Glutamatergic neuron (in vitro differentiated cells): ENCODE measurements at regions not wholly inside any gene's neighbourhood (a gene's known extent, or its start where the extent isn't known, plus 50 kb on each side); places are given as distances from the start of the nearest gene placed in this dataset.

Experiments used
- DNase-seq: peaks from one replicate; pipeline ENCODE4 v3.0.0; 2022
- H3K27ac Mint-ChIP-seq: one replicate; pipeline ENCODE4 v1.8.0; 2020; ENCODE audit warnings: mild to moderate bottlenecking, mixed read lengths, inconsistent platforms; ENCODE audit not compliant: unreplicated experiment
- H3K27me3 Mint-ChIP-seq: one replicate; pipeline ENCODE4 v1.8.0; 2020; ENCODE audit warnings: mild to moderate bottlenecking, moderate library complexity, mixed read lengths, inconsistent platforms; ENCODE audit not compliant: unreplicated experiment
- H3K36me3 Mint-ChIP-seq: one replicate; pipeline ENCODE4 v1.8.0; 2020; ENCODE audit warnings: mild to moderate bottlenecking, mixed read lengths, inconsistent platforms; ENCODE audit not compliant: unreplicated experiment
- H3K4me1 Mint-ChIP-seq: one replicate; pipeline ENCODE4 v1.8.0; 2020; ENCODE audit warnings: mild to moderate bottlenecking, low read depth, mixed read lengths, inconsistent platforms; ENCODE audit not compliant: unreplicated experiment
- H3K4me3 Mint-ChIP-seq: one replicate; pipeline ENCODE4 v1.8.0; 2020; ENCODE audit warnings: mild to moderate bottlenecking, mixed read lengths, inconsistent platforms; ENCODE audit not compliant: unreplicated experiment
- H3K9me3 Mint-ChIP-seq: one replicate; pipeline ENCODE4 v1.8.0; 2020; ENCODE audit warnings: mild to moderate bottlenecking, moderate library complexity, mixed read lengths, inconsistent platforms; ENCODE audit not compliant: unreplicated experiment
- CTCF ChIP-seq: fragments of 200-600 bp; sonication (generic); IDR thresholded peaks from one replicate; pipeline ENCODE4 v1.5.0; 2021; ENCODE audit not compliant: partially characterized antibody, unreplicated experiment

- DNase-seq, result no peak
- H3K9me3 Mint-ChIP-seq, result no peaks in the 10 kb centered on the region
These were observed 147.6 kb upstream of the MPPED2 start for GRCh38 chr11:30733748-30734147.

GRCh38 chr11:30730011-30730410, 143.9 kb upstream of the MPPED2 start:
- H3K9me3 Mint-ChIP-seq, result no peaks in the 10 kb centered on the region
- no peaks in the 10 kb centered on the region for H3K27me3 Mint-ChIP-seq
- H3K36me3 Mint-ChIP-seq, result no peaks in the 10 kb centered on the region
- DNase-seq, result no peak
- H3K4me1 Mint-ChIP-seq, result no peaks in the 10 kb centered on the region
- no peak for TF ChIP-seq CTCF
- H3K27ac Mint-ChIP-seq, result no peak overlapping the region
- no peak overlapping the region for H3K4me3 Mint-ChIP-seq

More at GRCh38 chr11:30733748-30734147, 147.6 kb upstream of the MPPED2 start:
- TF ChIP-seq CTCF, result no peak
- no peaks in the 10 kb centered on the region for H3K4me1 Mint-ChIP-seq
- H3K27ac Mint-ChIP-seq, result no peak overlapping the region
- no peaks in the 10 kb centered on the region for H3K27me3 Mint-ChIP-seq
- H3K36me3 Mint-ChIP-seq, result no peaks in the 10 kb centered on the region
- H3K4me3 Mint-ChIP-seq, result no peak overlapping the region

- no peak overlapping the region for H3K27ac Mint-ChIP-seq
- H3K4me3 Mint-ChIP-seq, result no peak overlapping the region
- no peak for TF ChIP-seq CTCF
- no peaks in the 10 kb centered on the region for H3K27me3 Mint-ChIP-seq
- H3K36me3 Mint-ChIP-seq, result no peaks in the 10 kb centered on the region
- no peak for DNase-seq
- H3K9me3 Mint-ChIP-seq, result no peaks in the 10 kb centered on the region
- no peaks in the 10 kb centered on the region for H3K4me1 Mint-ChIP-seq
These were observed 143.1 kb upstream of the MPPED2 start for GRCh38 chr11:30729187-30729713.

DNA sequence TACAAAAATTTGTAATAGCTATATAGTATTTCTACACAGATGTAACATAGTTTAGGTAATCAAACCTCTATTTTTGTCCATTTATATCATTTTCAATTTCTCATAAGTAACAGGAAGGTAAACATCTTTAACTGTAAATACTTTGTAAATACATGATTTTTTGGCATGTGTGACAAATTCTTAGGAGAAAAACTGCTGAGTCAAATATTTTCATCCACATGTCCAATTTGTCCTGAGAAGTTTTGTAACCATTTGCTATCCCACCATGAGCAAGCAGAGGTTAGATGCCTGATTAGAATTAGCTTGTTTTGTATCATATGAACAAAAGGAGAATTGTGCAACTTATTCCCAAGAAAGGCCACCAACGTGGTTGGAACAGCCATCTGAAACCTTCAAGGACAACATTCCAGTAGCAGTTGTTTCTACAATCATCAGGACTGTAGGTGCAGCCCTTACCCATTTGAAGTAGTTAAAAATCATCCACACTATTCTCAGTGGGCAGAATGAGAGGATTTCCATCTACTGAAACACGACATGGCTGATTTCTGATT, 139.6 kb upstream of the MPPED2 start:
- Mint-ChIP-seq H3K4me1 (no peaks in the 10 kb centered on the region), H3K27ac (no peak overlapping the region), H3K36me3 (no peaks in the 10 kb centered on the region), H3K27me3 (no peaks in the 10 kb centered on the region), H3K4me3 (no peak overlapping the region), H3K9me3 (no peaks in the 10 kb centered on the region)
- no peak for TF ChIP-seq CTCF
- DNase-seq, result no peak

GRCh38 chr11:30724274-30724673, 138.1 kb upstream of the MPPED2 start:
- DNase-seq, result no peak
- H3K27ac Mint-ChIP-seq, result no peak overlapping the region
- no peak for TF ChIP-seq CTCF
- no peaks in the 10 kb centered on the region for H3K27me3 Mint-ChIP-seq
- no peaks in the 10 kb centered on the region for H3K4me1 Mint-ChIP-seq
- H3K36me3 Mint-ChIP-seq, result no peaks in the 10 kb centered on the region
- H3K9me3 Mint-ChIP-seq, result no peaks in the 10 kb centered on the region
- no peak overlapping the region for H3K4me3 Mint-ChIP-seq
